ENCODE measurements at regions not wholly inside any gene's neighbourhood (a gene's known extent, or its start where the extent isn't known, plus 50 kb on each side); places are given as distances from the start of the nearest gene placed in this dataset.
"Not testable (repeated sequence)": the region's sequence is repeated elsewhere in the genome, so short reads cannot be mapped to it uniquely, and the experiment has no call there.

GRCh38 chr5:130808691-130809090 lies 356.4 kb downstream of the HINT1 start:
- no peak for DNase-seq

GRCh38 chr5:130805648-130806047 lies 359.4 kb downstream of the HINT1 start:
- no peak for DNase-seq

GRCh38 chr5:130805036-130805435 lies 360.0 kb downstream of the HINT1 start:
- DNase-seq = no peak

GRCh38 chr5:130801963-130802362 lies 363.1 kb downstream of the HINT1 start:
- DNase-seq = no peak

- no peak for DNase-seq
Measured at GRCh38 chr5:130799015-130799414, 366.0 kb downstream of the HINT1 start.

- DNase-seq = no peak
Measured at GRCh38 chr5:130797303-130797702, 367.8 kb downstream of the HINT1 start.

GRCh38 chr5:130796902-130797301 lies 368.2 kb downstream of the HINT1 start:
- DNase-seq = no peak

- DNase-seq = no peak
Measured at GRCh38 chr5:130796032-130796431, 369.0 kb downstream of the HINT1 start.

- no peak for DNase-seq
Measured at GRCh38 chr5:130795037-130795436, 370.0 kb downstream of the HINT1 start.

GRCh38 chr5:130777794-130778193 lies 387.3 kb downstream of the HINT1 start:
- no peak for DNase-seq

- no peak for DNase-seq
Measured at GRCh38 chr5:130773813-130774212, 391.2 kb downstream of the HINT1 start.

GRCh38 chr5:130762031-130762430 lies 403.0 kb downstream of the HINT1 start:
- DNase-seq = no peak

GRCh38 chr5:130759061-130759460 lies 406.0 kb downstream of the HINT1 start:
- DNase-seq = no peak

GRCh38 chr5:130747556-130747955 lies 417.5 kb downstream of the HINT1 start:
- DNase-seq = no peak

- not testable (repeated sequence) for DNase-seq
Measured at GRCh38 chr5:130746641-130747040, 418.4 kb downstream of the HINT1 start.

- no peak for DNase-seq
Measured at GRCh38 chr5:130743092-130743491, 422.0 kb downstream of the HINT1 start.

- DNase-seq = no peak
Measured at GRCh38 chr5:130740047-130740569, 424.9 kb downstream of the HINT1 start.

GRCh38 chr5:130731839-130732238 lies 433.2 kb downstream of the HINT1 start:
- DNase-seq = no peak

GRCh38 chr5:130729541-130729940 lies 435.5 kb downstream of the HINT1 start:
- DNase-seq = no peak

GRCh38 chr5:130727830-130728229 lies 437.2 kb downstream of the HINT1 start:
- no peak for DNase-seq

GRCh38 chr5:130724658-130725057 lies 440.4 kb downstream of the HINT1 start:
- no peak for DNase-seq

- DNase-seq = no peak
Measured at GRCh38 chr5:130720355-130720754, 444.7 kb downstream of the HINT1 start.

GRCh38 chr5:130715541-130715940 lies 449.5 kb downstream of the HINT1 start:
- no peak for DNase-seq

GRCh38 chr5:130714200-130714599 lies 450.9 kb downstream of the HINT1 start:
- no peak for DNase-seq

GRCh38 chr5:130712324-130712723 lies 452.7 kb downstream of the HINT1 start:
- DNase-seq = no peak

- DNase-seq = no peak
Measured at GRCh38 chr5:130710596-130710995, 454.5 kb downstream of the HINT1 start.
